Muscle of arm (tissue), 1 donor: ENCODE measurements at regions not wholly inside any gene's neighbourhood (a gene's known extent, or its start where the extent isn't known, plus 50 kb on each side); places are given as distances from the start of the nearest gene placed in this dataset.

Experiments
- DNase-seq: peaks from one replicate; pipeline ENCODE4 v3.0.0-alpha.2; 2013

- no peak for DNase-seq
These were observed 1063.5 kb upstream of the LRRN3 start for GRCh38 chr7:110027385-110027784.

DNA sequence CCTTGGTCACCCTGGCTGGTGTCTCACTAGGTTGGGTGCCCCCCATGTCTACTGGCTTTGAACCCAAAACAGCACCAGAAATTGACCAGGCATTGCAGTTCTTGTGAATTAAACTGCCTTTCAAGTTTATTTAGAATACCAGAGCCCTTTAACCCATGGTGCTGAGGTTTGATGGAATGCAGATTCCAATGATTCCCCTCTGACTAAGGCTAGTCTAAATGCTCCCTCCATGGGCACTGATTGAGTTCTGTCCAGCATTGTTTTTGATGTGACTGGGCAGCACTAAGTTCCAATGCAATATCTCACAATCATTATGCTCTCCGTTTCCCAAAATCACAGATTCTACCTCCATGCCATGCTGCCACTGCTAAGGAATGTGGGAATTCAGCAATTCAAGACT is 1047.4 kb upstream of the LRRN3 start:
- no peak for DNase-seq

DNA sequence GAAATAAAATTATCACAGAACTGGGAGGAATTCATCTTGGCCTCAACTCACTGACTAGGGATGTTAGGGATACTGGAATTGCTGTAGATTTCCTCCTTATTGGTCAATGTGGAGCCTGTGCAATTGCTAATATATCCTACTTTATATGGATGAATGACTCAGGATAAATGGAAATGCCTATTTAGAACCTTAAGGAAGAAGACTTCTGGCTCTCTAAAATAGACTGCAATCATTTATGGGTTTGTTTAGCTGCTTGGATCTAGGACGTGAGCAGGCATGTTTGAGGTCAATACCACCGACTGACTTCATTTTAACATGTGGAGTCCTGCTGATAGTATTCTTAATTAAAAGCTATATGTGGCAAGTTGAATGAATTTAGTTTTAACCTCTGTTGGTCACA is 1040.1 kb upstream of the LRRN3 start:
- no peak for DNase-seq

GRCh38 chr7:110051372-110051771 is 1039.6 kb upstream of the LRRN3 start:
- no peak for DNase-seq

DNA sequence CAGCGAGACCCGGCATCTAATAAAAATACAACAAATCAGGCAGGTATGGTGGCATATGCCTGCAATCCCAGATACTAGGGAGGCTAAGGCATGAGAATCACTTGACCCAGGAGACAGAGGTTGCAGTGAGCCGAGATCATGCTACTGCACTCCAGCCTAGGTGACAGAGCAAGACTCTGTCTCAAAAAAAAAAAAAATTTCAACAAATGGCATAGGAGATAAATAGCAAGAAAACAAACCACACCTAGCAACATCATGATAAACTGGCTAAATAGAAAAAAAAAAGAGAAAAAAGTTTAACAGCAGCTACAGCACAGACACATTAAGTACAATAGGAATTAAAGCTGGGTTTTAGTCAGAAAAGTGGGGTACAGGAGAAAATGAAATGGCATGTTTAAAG is 1034.6 kb upstream of the LRRN3 start:
- DNase-seq: no peak

- no peak for DNase-seq
These were observed 1032.5 kb upstream of the LRRN3 start for GRCh38 chr7:110058401-110058800.

- DNase-seq: no peak
These were observed 1029.5 kb upstream of the LRRN3 start for GRCh38 chr7:110061387-110061786.

- no peak for DNase-seq
These were observed 1025.8 kb upstream of the LRRN3 start for GRCh38 chr7:110065121-110065520.

- DNase-seq: no peak
These were observed 1024.1 kb upstream of the LRRN3 start for GRCh38 chr7:110066843-110067242.

GRCh38 chr7:110071192-110071591 is 1019.7 kb upstream of the LRRN3 start:
- no peak for DNase-seq

- DNase-seq: no peak
These were observed 1015.5 kb upstream of the LRRN3 start for GRCh38 chr7:110075450-110075849.

DNA sequence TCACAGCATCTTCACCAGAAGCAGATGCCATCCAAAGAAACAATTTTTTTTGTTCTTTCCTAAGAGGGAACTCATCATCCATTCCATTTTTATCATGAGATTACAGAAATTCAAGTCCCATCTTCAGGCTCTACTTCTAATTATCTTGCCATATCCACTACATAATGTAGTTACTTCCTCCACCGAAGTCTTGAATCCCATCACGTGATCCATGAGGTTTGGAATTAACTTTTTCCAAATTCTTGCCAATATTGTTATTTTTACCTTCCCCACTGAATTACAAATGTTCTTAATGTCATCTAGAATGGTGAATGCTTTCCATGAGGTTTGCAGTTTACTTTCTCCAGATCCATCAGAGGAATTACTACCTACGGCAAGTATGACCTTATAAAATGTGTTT is 1014.7 kb upstream of the LRRN3 start:
- no peak for DNase-seq

GRCh38 chr7:110084181-110084807 is 1006.6 kb upstream of the LRRN3 start:
- DNase-seq: no peak

GRCh38 chr7:110090110-110090820 is 1000.7 kb upstream of the LRRN3 start:
- DNase-seq: no peak

DNA sequence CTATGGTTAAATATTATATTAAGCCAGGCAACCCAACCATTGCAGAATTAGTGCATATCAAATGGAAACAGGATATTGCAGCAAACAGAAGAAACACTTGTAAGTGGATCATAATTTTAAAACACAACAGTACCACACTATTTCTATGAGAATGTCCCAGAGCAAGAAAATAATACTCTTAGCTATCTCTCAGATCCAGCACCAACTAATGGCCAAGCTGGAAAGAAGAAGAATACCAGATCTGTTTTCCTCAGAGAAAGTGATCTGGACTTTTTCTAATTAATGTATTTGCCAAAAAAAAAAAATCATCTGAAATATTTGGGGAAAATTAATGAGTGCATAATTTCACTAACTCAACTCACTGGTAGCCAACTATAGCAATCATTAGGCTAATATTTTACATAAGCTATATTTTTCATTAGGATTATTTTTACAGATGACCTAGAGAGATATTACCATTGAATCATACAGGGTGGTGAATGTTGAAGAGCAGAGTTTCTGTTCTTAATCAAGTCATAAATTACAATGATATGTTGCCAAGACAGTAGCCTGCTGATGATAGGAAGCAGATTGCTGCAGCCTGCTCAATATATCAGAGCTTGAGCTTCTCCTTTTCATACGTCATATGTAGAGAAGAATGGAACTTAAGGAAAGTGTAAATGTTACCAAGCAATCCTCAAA is 995.4 kb upstream of the LRRN3 start:
- DNase-seq: no peak

GRCh38 chr7:110104243-110104642 is 986.7 kb upstream of the LRRN3 start:
- no peak for DNase-seq

GRCh38 chr7:110105307-110105706 is 985.6 kb upstream of the LRRN3 start:
- no peak for DNase-seq

DNA sequence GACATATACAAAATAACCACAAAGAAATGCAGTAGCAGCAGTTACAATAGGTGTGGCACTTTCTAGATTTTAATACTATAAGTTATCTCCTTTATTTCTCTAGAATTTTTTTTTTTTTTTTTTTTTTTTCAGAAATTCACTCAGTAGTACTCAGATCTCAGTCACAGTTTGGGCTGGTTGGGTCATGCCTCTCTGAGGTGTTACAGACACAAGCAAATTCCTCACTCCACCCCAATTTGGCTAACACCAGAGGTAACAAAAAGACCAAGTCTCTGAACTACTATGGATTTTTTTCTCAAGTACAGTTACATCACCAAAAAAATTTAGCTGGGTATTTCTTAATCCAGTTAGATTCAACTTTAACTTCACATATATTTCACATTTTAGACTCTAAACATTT is 985.1 kb upstream of the LRRN3 start:
- DNase-seq: no peak

DNA sequence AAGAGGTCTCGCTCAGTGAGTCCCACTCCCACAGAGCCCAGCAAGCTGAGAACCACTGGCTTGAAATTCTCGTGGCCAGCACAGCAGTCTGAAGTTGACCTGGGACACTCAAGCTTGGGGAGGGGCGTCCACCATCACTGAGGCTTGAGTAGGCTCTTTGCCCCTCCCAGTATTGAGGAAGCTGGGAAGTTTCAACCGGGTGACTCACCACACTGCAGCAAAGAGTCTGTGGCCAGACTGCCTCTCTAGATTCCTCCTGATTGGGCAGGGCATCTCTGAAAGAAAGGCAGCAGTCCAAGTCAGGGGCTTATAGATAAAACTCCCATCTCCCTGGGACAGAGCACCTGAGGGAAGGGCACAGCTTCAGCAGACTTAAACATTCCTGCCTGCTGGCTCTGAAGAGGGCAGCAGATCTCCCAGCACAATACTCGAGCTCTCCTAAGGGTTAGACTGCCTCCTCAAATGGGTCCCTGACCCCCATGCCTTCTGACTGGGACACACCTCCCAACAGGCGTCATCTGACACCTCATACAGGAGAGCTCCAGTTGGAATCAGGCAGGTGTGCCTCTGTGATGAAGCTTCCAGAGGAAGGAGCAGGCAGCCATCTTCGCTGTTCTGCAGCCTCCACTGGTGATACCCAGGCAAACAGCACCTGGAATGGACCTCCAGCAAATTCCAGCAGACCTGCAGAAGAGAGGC is 970.9 kb upstream of the LRRN3 start:
- no peak for DNase-seq

GRCh38 chr7:110129159-110129558 is 961.8 kb upstream of the LRRN3 start:
- no peak for DNase-seq

GRCh38 chr7:110130669-110131068 is 960.3 kb upstream of the LRRN3 start:
- no peak for DNase-seq

DNA sequence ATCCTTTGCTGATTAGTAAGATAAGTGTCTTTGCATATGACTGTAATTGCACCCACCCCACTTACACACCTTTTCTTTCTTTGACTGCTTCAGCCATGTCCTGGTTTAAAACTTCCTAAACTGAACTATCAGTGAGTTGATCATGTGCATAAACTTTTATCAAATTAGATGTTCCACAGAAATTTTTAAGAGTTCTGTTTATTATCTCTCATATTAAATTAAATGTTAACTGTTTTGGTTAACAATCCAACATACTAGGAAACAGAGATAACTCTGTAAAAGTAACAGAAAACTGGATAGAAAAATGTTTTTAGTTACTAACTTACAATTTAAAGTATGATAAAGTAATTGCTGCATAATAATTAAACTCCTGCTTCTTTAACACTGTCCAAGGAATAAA is 959.6 kb upstream of the LRRN3 start:
- no peak for DNase-seq

DNA sequence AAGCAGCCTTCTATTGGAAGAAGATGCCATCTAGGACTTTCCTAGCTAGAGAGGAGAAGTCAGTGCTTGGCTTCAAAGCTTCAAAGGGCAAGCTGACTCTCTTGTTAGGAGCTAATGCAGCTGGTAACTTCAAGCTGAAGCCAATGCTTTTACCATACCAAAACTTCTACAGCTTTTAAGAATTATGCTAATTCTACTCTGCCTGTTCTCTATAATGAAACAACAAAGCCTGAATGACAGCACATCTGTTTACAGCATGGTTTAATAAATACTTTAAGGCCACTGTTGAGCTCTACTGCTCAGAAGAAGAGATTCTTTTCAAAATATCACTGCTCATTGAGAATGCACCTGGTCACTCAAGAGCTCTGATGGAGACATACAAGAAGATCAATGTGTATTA is 951.9 kb upstream of the LRRN3 start:
- DNase-seq: no peak
